Osteocyte (in vitro differentiated cells): ENCODE measurements at regions not wholly inside any gene's neighbourhood (a gene's known extent, or its start where the extent isn't known, plus 50 kb on each side); places are given as distances from the start of the nearest gene placed in this dataset.

Experiments
- DNase-seq: peaks from one replicate; pipeline ENCODE4 v3.0.0; 2021; ENCODE audit warnings: mixed read lengths; ENCODE audit not compliant: unreplicated experiment; ENCODE audit errors: extremely low spot score
- H3K27ac Mint-ChIP-seq: one replicate; pipeline ENCODE4 v1.8.0; 2021; ENCODE audit warnings: mild to moderate bottlenecking, mixed read lengths; ENCODE audit not compliant: unreplicated experiment
- H3K27me3 Mint-ChIP-seq: one replicate; pipeline ENCODE4 v1.8.0; 2021; ENCODE audit warnings: mixed read lengths; ENCODE audit not compliant: unreplicated experiment
- H3K36me3 Mint-ChIP-seq: one replicate; pipeline ENCODE4 v1.8.0; 2021; ENCODE audit warnings: mixed read lengths; ENCODE audit not compliant: unreplicated experiment
- H3K4me1 Mint-ChIP-seq: one replicate; pipeline ENCODE4 v1.8.0; 2021; ENCODE audit warnings: mixed read lengths; ENCODE audit not compliant: unreplicated experiment
- H3K4me3 Mint-ChIP-seq: one replicate; pipeline ENCODE4 v1.8.0; 2021; ENCODE audit warnings: mild to moderate bottlenecking, moderate library complexity, mixed read lengths; ENCODE audit not compliant: unreplicated experiment
- H3K9me3 Mint-ChIP-seq: one replicate; pipeline ENCODE4 v1.8.0; 2021; ENCODE audit warnings: mixed read lengths; ENCODE audit not compliant: unreplicated experiment
- CTCF ChIP-seq: fragments of 200-600 bp; sonication (generic); IDR thresholded peaks from 2 replicates; pipeline ENCODE4 v1.5.0; 2021; ENCODE audit warnings: antibody characterized with exemption, mild to moderate bottlenecking, moderate library complexity

DNA sequence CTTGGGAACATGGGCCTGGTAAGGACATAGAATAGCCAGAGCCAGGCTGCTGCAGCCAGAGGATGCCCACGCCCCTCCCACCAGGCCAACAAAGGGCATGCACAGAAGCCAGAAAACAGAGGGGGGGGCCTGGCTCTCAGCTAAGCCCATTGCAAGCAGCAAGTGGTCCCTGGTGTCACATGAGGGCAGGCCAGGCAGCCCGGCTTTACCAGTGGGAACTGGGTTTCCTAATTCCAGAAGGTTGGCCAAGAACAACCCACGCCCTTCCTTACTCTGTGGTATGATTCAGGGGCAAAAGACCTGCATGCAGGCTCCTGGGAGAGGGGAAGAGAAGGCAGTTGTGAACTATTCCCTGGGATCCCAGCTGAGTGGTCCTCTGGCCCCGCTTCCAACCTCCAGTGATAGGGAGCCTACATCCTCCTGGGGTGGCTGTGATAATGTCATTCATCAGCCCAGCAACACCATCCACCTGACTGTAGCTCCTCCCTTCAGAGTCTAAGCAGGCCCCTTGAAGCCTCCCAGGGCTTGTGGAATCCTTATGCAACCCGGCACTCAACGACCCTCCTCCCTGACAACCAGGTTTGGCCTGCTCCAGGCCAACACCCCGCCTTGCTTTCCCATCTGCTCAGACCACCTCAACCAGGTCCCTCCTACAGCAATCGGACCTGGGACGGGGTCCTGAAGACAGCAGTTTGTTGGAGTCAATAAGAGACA is 62.1 kb upstream of the LMO1 start:
- H3K9me3 Mint-ChIP-seq = no peaks in the 10 kb centered on the region
- no peak for DNase-seq
- H3K27ac Mint-ChIP-seq = no peak overlapping the region
- H3K27me3 Mint-ChIP-seq = peaks cover 11% of the 10 kb centered on the region
- peaks cover 20% of the 10 kb centered on the region for H3K4me1 Mint-ChIP-seq
- no peak for TF ChIP-seq CTCF
- no peak overlapping the region for H3K4me3 Mint-ChIP-seq
- H3K36me3 Mint-ChIP-seq = no peaks in the 10 kb centered on the region

- H3K4me3 Mint-ChIP-seq = no peak overlapping the region
- no peaks in the 10 kb centered on the region for H3K9me3 Mint-ChIP-seq
- TF ChIP-seq CTCF = no peak
- DNase-seq = no peak
- no peaks in the 10 kb centered on the region for H3K4me1 Mint-ChIP-seq
- H3K27ac Mint-ChIP-seq = no peak overlapping the region
- H3K36me3 Mint-ChIP-seq = no peaks in the 10 kb centered on the region
- peaks cover 22% of the 10 kb centered on the region for H3K27me3 Mint-ChIP-seq
These were observed 59.7 kb upstream of the LMO1 start for GRCh38 chr11:8323161-8323935.

- H3K4me3 Mint-ChIP-seq = no peak overlapping the region
- H3K27ac Mint-ChIP-seq = no peak overlapping the region
- no peaks in the 10 kb centered on the region for H3K9me3 Mint-ChIP-seq
- no peaks in the 10 kb centered on the region for H3K4me1 Mint-ChIP-seq
- no peak for DNase-seq
- H3K36me3 Mint-ChIP-seq = no peaks in the 10 kb centered on the region
- H3K27me3 Mint-ChIP-seq = peaks cover 30% of the 10 kb centered on the region
- no peak for TF ChIP-seq CTCF
These were observed 58.2 kb upstream of the LMO1 start for GRCh38 chr11:8321876-8322275.

DNA sequence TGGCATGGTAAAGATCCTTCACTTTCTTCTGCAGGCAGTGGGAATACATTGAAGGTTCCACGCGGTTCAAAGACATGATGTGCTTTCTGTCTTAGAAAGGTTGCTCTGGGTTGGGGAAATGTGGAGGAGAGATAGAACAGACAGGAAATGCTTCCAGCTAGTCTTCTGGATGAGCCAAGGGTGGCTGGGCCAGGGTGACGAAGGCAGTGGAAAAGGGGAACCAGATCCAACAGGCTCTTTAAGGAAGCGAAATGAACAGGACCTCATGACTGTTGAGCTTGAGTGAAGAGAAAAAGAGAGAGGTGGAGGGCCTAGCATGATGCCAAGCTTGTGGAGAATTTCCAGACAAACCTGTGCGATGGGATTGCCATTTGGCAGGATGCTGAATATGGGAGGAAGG is 56.4 kb upstream of the LMO1 start:
- Mint-ChIP-seq H3K9me3 (no peaks in the 10 kb centered on the region), H3K27me3 (peaks cover 28% of the 10 kb centered on the region), H3K27ac (no peak overlapping the region), H3K4me1 (no peaks in the 10 kb centered on the region), H3K36me3 (no peaks in the 10 kb centered on the region), H3K4me3 (no peak overlapping the region)
- no peak for DNase-seq
- no peak for TF ChIP-seq CTCF

DNA sequence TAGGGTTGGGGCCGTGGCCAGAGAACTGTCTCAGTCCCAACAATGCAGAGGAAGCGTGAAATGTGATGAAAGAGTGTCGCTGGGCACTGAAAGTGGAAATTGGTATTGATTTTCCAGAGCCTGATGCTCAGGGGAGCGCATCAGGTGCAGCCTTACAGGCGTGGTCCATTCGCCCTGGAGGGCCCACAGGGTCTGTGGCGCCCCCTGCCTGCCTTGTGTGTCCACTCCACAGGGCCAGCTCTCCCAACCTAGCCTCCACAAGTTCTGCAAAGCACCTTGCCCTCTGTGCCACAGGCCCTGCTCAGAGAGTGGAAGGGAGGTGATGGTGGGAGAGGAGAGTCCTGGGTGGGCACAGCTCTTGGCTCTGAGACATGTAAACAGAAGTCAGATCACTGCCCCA is 54.9 kb upstream of the LMO1 start:
- Mint-ChIP-seq H3K4me1 (no peaks in the 10 kb centered on the region), H3K27me3 (peaks cover 28% of the 10 kb centered on the region), H3K4me3 (no peak overlapping the region), H3K27ac (no peak overlapping the region), H3K9me3 (no peaks in the 10 kb centered on the region), H3K36me3 (no peaks in the 10 kb centered on the region)
- no peak for TF ChIP-seq CTCF
- no peak for DNase-seq
